GM12878 (cell line): ENCODE measurements at regions not wholly inside any gene's neighbourhood (a gene's known extent, or its start where the extent isn't known, plus 50 kb on each side); places are given as distances from the start of the nearest gene placed in this dataset.

Experiments
- ATAC-seq: fragments of 200-7000 bp; cut with Tn5 transposase; 3 replicates; pipeline ENCODE4 v1.9.1; 2020; ENCODE audit warnings: mild to moderate bottlenecking, moderate library complexity
- BruUV-seq: library from RNA; stranded (reverse); fragments of 400-500 nt; replicated peaks from 2 replicates; lab custom pipeline; 2021; lab: Mats Ljungman, UMichigan
- CTCF ChIA-PET: fragments of 300-600 bp; sonication (Branson Sonifier 250); formaldehyde crosslinking; extraction: SDS; loops from one replicate; lab custom pipeline; 2021; ENCODE audit warnings: inconsistent platforms; lab: Yijun Ruan, JAX
- POLR2A ChIA-PET: fragments of 350-600 bp; formaldehyde crosslinking; extraction: SDS; loops from one replicate; lab custom pipeline; 2021; ENCODE audit warnings: inconsistent platforms; lab: Charles Lee
- RAD21 ChIA-PET: fragments of 300-600 bp; sonication (Branson Sonifier 250); formaldehyde crosslinking; loops from one replicate; lab custom pipeline; 2023; ENCODE audit warnings: antibody characterized with exemption; ENCODE audit not compliant: unreplicated experiment; lab: Charles Lee
- SMC1A ChIA-PET: fragments of 300-600 bp; sonication (Branson Sonifier 250); formaldehyde crosslinking; loops from one replicate; lab custom pipeline; 2023; ENCODE audit not compliant: unreplicated experiment, uncharacterized antibody; lab: Charles Lee
- DNase-seq: peaks from one replicate; pipeline ENCODE4 v3.0.0-alpha.2; 2011; ENCODE audit warnings: low read depth, low spot score
- FAIRE-seq: peaks from 3 replicates; lab custom pipeline; 2011; peaks lifted over from hg19 to GRCh38; lab: Jason Lieb, UNC
- H2AFZ ChIP-seq: 2 replicates; pipeline ENCODE4 v1.6.0; 2011; ENCODE audit warnings: low read depth, low read length, control low read depth; ENCODE audit not compliant: control insufficient read depth
- H3K27ac ChIP-seq: 2 replicates; pipeline ENCODE4 v1.5.1; 2011; ENCODE audit warnings: control low read depth; ENCODE audit not compliant: control insufficient read depth, insufficient read depth
- H3K27me3 ChIP-seq, 2 experiments: replicated peaks in 1 of 2; 2 replicates each; pipeline versions ENCODE4 v1.6.0 to v1.6.1; 2011; ENCODE audit warnings: low read length in 1 of 2; ENCODE audit not compliant: control insufficient read depth in 2 of 2, insufficient read depth in 2 of 2
- H3K36me3 ChIP-seq, 2 experiments: 2 replicates each; pipeline ENCODE4 v1.5.1; 2011; ENCODE audit warnings: low read length in 1 of 2; ENCODE audit not compliant: control insufficient read depth in 2 of 2, insufficient read depth in 2 of 2
- H3K4me1 ChIP-seq: 2 replicates; pipeline ENCODE4 v1.6.1; 2011; ENCODE audit warnings: mild to moderate bottlenecking, low read length, moderate library complexity, mixed read lengths; ENCODE audit not compliant: control insufficient read depth, insufficient read depth
- H3K4me2 ChIP-seq: 2 replicates; pipeline ENCODE4 v1.6.0; 2011; ENCODE audit warnings: control low read depth; ENCODE audit not compliant: control insufficient read depth, insufficient read depth
- H3K4me3 ChIP-seq: fragments of 200-600 bp; sonication (generic); 2 replicates; pipeline ENCODE4 v1.5.1; 2016
- H3K79me2 ChIP-seq: 2 replicates; pipeline ENCODE4 v1.6.0; 2011; ENCODE audit warnings: low read length; ENCODE audit not compliant: control insufficient read depth, insufficient read depth
- H3K9ac ChIP-seq: 2 replicates; pipeline ENCODE4 v1.8.0; 2011; ENCODE audit warnings: low read length, control low read depth, mixed read lengths; ENCODE audit not compliant: control insufficient read depth, insufficient read depth
- H3K9me3 ChIP-seq: replicated peaks from 3 replicates; pipeline ENCODE4 v1.5.1; 2011; ENCODE audit warnings: mild to moderate bottlenecking, low read length; ENCODE audit not compliant: control insufficient read depth, insufficient read depth
- H4K20me1 ChIP-seq: 2 replicates; pipeline ENCODE4 v1.6.0; 2011; ENCODE audit not compliant: control insufficient read depth, insufficient read depth
- BACH1 ChIP-seq: fragments of 450-650 bp; IDR thresholded peaks from 2 replicates; pipeline ENCODE4 v1.6.1; 2017; ENCODE audit warnings: mild to moderate bottlenecking, borderline replicate concordance
- BCLAF1 ChIP-seq: fragments of 450-650 bp; IDR thresholded peaks from 2 replicates; pipeline ENCODE4 v1.6.1; 2017; ENCODE audit warnings: antibody characterized with exemption, mild to moderate bottlenecking, moderate library complexity
- CBX3 ChIP-seq: fragments of 200-600 bp; sonication (generic); IDR thresholded peaks from 2 replicates; pipeline ENCODE4 v1.6.1; 2016; ENCODE audit warnings: low read depth, borderline replicate concordance
- CREM ChIP-seq: IDR thresholded peaks from 2 replicates; pipeline ENCODE4 v1.6.1; 2014; ENCODE audit warnings: antibody characterized with exemption, low read depth
- DPF2 ChIP-seq: fragments of 450-650 bp; IDR thresholded peaks from 2 replicates; pipeline ENCODE4 v1.6.1; 2017; ENCODE audit warnings: mild to moderate bottlenecking
- E2F4 ChIP-seq: IDR thresholded peaks from 2 replicates; pipeline ENCODE4 v1.6.1; 2012; ENCODE audit warnings: low read depth, low read length, improper control_type of control experiment
- E4F1 ChIP-seq: fragments of 450-650 bp; IDR thresholded peaks from 2 replicates; pipeline ENCODE4 v1.6.1; 2018; ENCODE audit warnings: borderline replicate concordance, mild to moderate bottlenecking; ENCODE audit not compliant: partially characterized antibody
- FOS ChIP-seq: IDR thresholded peaks from 3 replicates; pipeline ENCODE4 v1.6.1; 2011; ENCODE audit warnings: borderline replicate concordance; ENCODE audit not compliant: insufficient read length; ENCODE audit errors: extremely low read depth
- IRF3 ChIP-seq: fragments of 450-650 bp; IDR thresholded peaks from 2 replicates; pipeline ENCODE4 v1.6.1; 2014; ENCODE audit warnings: mild to moderate bottlenecking
- JUNB ChIP-seq: IDR thresholded peaks from 2 replicates; pipeline ENCODE4 v1.6.1; 2016; ENCODE audit warnings: antibody characterized with exemption, mild to moderate bottlenecking
- KAT2A ChIP-seq: conservative IDR thresholded peaks from 2 replicates; pipeline ENCODE4 v1.6.1; 2011; ENCODE audit warnings: low read depth, low read length; ENCODE audit not compliant: control insufficient read depth
- NR2C2 ChIP-seq: IDR thresholded peaks from 2 replicates; pipeline ENCODE4 v1.6.1; 2011; ENCODE audit warnings: borderline replicate concordance, low read depth; ENCODE audit not compliant: control insufficient read depth, insufficient read length
- RUNX3 ChIP-seq: IDR thresholded peaks from 2 replicates; pipeline ENCODE4 v1.6.1; 2012; ENCODE audit warnings: low read length, inconsistent platforms
- SRF ChIP-seq, 2 experiments: IDR thresholded peaks; 2 replicates each; pipeline ENCODE4 v1.6.1; 2011; ENCODE audit warnings: low read depth in 2 of 2, low read length in 2 of 2, mild to moderate bottlenecking in 1 of 2, moderate library complexity in 1 of 2
- TBL1XR1 ChIP-seq: IDR thresholded peaks from 2 replicates; pipeline ENCODE4 v1.6.1; 2012; ENCODE audit warnings: low read depth, low read length, improper control_type of control experiment
- ZNF217 ChIP-seq: fragments of 450-650 bp; IDR thresholded peaks from 2 replicates; pipeline ENCODE4 v1.6.1; 2017; ENCODE audit warnings: antibody characterized with exemption, mild to moderate bottlenecking
- in situ Hi-C: fragments of 300-500 bp; cut with MboI; formaldehyde crosslinking; loops from 9 replicates; pipeline ENCODE4 v1.14.3; 2018; ENCODE audit warnings: mixed read lengths
- intact Hi-C: fragments of 100-400 bp; cut with micrococcal nuclease; formaldehyde crosslinking; loops from one replicate; pipeline ENCODE4 v1.14.2; 2022; ENCODE audit not compliant: unreplicated experiment

GRCh38 chr12:19666070-19666469 is 226.8 kb downstream of the AEBP2 start:
- intact Hi-C loops, result no loop called here
- FAIRE-seq (no peak), DNase-seq (no peak), ATAC-seq (no peak)
- TF ChIP-seq BACH1 (no peak), BCLAF1 (no peak), CREM (no peak), DPF2 (no peak), JUNB (no peak), RUNX3 (no peak), NR2C2 (no peak), FOS (no peak), E2F4 (no peak), SRF (IDR thresholded peaks at IDR 0.05; ENCODE audit: low read depth in 2 of 2, low read length in 2 of 2) (no peak), TBL1XR1 (no peak), CBX3 (no peak), KAT2A (no peak), ZNF217 (no peak), IRF3 (no peak), E4F1 (no peak)
- in situ Hi-C loops, result no loop called here
- POLR2A ChIA-PET, result no interaction called here
- no peaks in the 10 kb centered on the region for H3K4me1 ChIP-seq
- H3K79me2 ChIP-seq, result no peaks in the 10 kb centered on the region
- BruUV-seq, result no TSS peak
- RAD21 ChIA-PET, result no interaction called here
- SMC1A ChIA-PET, result no interaction called here
- no peaks in the 10 kb centered on the region for H3K36me3 ChIP-seq
- H3K4me2 ChIP-seq, result no peak overlapping the region
- H3K27me3 ChIP-seq, result no peaks in the 10 kb centered on the region
- H3K9ac ChIP-seq, result no peak overlapping the region
- no peak overlapping the region for H3K27ac ChIP-seq
- no peaks in the 10 kb centered on the region for H3K9me3 ChIP-seq
- no peak overlapping the region for H2AFZ ChIP-seq
- H4K20me1 ChIP-seq, result no peaks in the 10 kb centered on the region
- H3K4me3 ChIP-seq, result no peak overlapping the region
- CTCF ChIA-PET, result no interaction called here
